Neuronal stem cell (in vitro differentiated cells): ENCODE measurements at regions not wholly inside any gene's neighbourhood (a gene's known extent, or its start where the extent isn't known, plus 50 kb on each side); places are given as distances from the start of the nearest gene placed in this dataset.

ENCODE experiments used
- DNase-seq: peaks from one replicate; pipeline ENCODE4 v3.0.0-alpha.2; 2013; ENCODE audit warnings: low spot score
- H2AFZ ChIP-seq: one replicate; pipeline ENCODE4 v1.6.1; 2013; ENCODE audit warnings: mild to moderate bottlenecking, low read length, inconsistent platforms
- H2AK5ac ChIP-seq: 2 replicates; pipeline ENCODE4 v1.6.1; 2013; ENCODE audit warnings: low read depth, mild to moderate bottlenecking, inconsistent platforms, low read length, moderate library complexity, mixed read lengths
- H2BK120ac ChIP-seq: 2 replicates; pipeline ENCODE4 v1.6.1; 2013; ENCODE audit warnings: low read depth, mild to moderate bottlenecking, inconsistent platforms, low read length, moderate library complexity, mixed read lengths
- H2BK12ac ChIP-seq: one replicate; pipeline ENCODE4 v1.6.1; 2013; ENCODE audit warnings: low read length, inconsistent platforms
- H2BK15ac ChIP-seq: 2 replicates; pipeline ENCODE4 v1.6.1; 2013; ENCODE audit warnings: mild to moderate bottlenecking, low read length, inconsistent platforms, mixed read lengths
- H2BK5ac ChIP-seq: one replicate; pipeline ENCODE4 v1.6.1; 2013; ENCODE audit warnings: inconsistent platforms, mild to moderate bottlenecking, low read length, moderate library complexity
- H3K14ac ChIP-seq: one replicate; pipeline ENCODE4 v1.6.1; 2013; ENCODE audit warnings: low read length, inconsistent platforms
- H3K18ac ChIP-seq: 2 replicates; pipeline ENCODE4 v1.6.1; 2013; ENCODE audit warnings: low read length, inconsistent platforms
- H3K23ac ChIP-seq: 2 replicates; pipeline ENCODE4 v1.6.1; 2013; ENCODE audit warnings: low read depth, mild to moderate bottlenecking, mixed read lengths, low read length, inconsistent platforms; ENCODE audit not compliant: poor library complexity
- H3K27ac ChIP-seq: replicated peaks from 3 replicates; pipeline ENCODE4 v1.5.1; 2013; ENCODE audit warnings: low read length, inconsistent platforms
- H3K27me3 ChIP-seq, 3 experiments: 2 replicates each; pipeline ENCODE4 v1.6.1; 2013; ENCODE audit warnings: low read length in 3 of 3, mild to moderate bottlenecking in 2 of 3, inconsistent platforms in 1 of 3, low read depth in 1 of 3, mixed read lengths in 1 of 3, moderate library complexity in 1 of 3; ENCODE audit not compliant: control insufficient read depth in 3 of 3, insufficient read depth in 3 of 3
- H3K36me3 ChIP-seq, 2 donors: replicated peaks in 1 of 2; 2 replicates each; pipeline ENCODE4 v1.6.1; 2013; ENCODE audit warnings: low read length in 2 of 2; ENCODE audit not compliant: control insufficient read depth in 2 of 2, insufficient read depth in 2 of 2
- H3K4ac ChIP-seq: 2 replicates; pipeline ENCODE4 v1.6.1; 2013; ENCODE audit warnings: inconsistent platforms, mild to moderate bottlenecking, low read length, moderate library complexity
- H3K4me1 ChIP-seq, 2 donors: 1 replicate in 1 of 2; 2 replicates in 1 of 2; pipeline ENCODE4 v1.6.1; 2013; ENCODE audit warnings: low read length in 2 of 2, low read depth in 1 of 2; ENCODE audit not compliant: control insufficient read depth in 2 of 2, insufficient read depth in 1 of 2
- H3K4me2 ChIP-seq: one replicate; pipeline ENCODE4 v1.6.1; 2013; ENCODE audit warnings: mild to moderate bottlenecking, low read length, inconsistent platforms; ENCODE audit not compliant: insufficient read depth, poor library complexity, severe bottlenecking
- H3K4me3 ChIP-seq, 2 donors: 2 replicates each; pipeline ENCODE4 v1.5.1; 2013; ENCODE audit warnings: low read length in 2 of 2, mild to moderate bottlenecking in 2 of 2, inconsistent platforms in 1 of 2, moderate library complexity in 1 of 2
- H3K79me1 ChIP-seq: one replicate; pipeline ENCODE4 v1.6.1; 2013; ENCODE audit warnings: low read depth, mild to moderate bottlenecking, inconsistent platforms, low read length, moderate library complexity
- H3K9ac ChIP-seq: one replicate; pipeline ENCODE4 v1.6.1; 2013; ENCODE audit warnings: mild to moderate bottlenecking, low read depth, low read length, inconsistent platforms; ENCODE audit not compliant: poor library complexity
- H3K9me3 ChIP-seq, 2 donors: replicated peaks in 1 of 2; 2 replicates each; pipeline versions ENCODE3 to v1.6.1; 2013; ENCODE audit warnings: low read length in 2 of 2, mild to moderate bottlenecking in 2 of 2, inconsistent platforms in 1 of 2, low read depth in 1 of 2, mixed read lengths in 1 of 2, moderate library complexity in 1 of 2; ENCODE audit not compliant: control insufficient read depth in 2 of 2, insufficient read depth in 1 of 2
- H4K8ac ChIP-seq: one replicate; pipeline ENCODE4 v1.6.1; 2013; ENCODE audit warnings: low read depth, mild to moderate bottlenecking, inconsistent platforms, low read length, moderate library complexity
- H4K91ac ChIP-seq: one replicate; pipeline ENCODE4 v1.6.1; 2013; ENCODE audit warnings: low read length, low read depth, mild to moderate bottlenecking, inconsistent platforms; ENCODE audit not compliant: poor library complexity
- WGBS, 2 donors: extraction: QIAGEN DNeasy Blood & Tissue Kit; methylation state at CpG; one replicate each; pipeline ENCODE4 v1.1.7; 2013; ENCODE audit warnings: missing lambda C conversion rate in 2 of 2, mixed read lengths in 1 of 2; ENCODE audit not compliant: insufficient read length in 2 of 2, insufficient replicate concordance in 1 of 2; ENCODE audit errors: extremely low coverage in 2 of 2; 5-methylcytosine and 5-hydroxymethylcytosine counted together

DNA sequence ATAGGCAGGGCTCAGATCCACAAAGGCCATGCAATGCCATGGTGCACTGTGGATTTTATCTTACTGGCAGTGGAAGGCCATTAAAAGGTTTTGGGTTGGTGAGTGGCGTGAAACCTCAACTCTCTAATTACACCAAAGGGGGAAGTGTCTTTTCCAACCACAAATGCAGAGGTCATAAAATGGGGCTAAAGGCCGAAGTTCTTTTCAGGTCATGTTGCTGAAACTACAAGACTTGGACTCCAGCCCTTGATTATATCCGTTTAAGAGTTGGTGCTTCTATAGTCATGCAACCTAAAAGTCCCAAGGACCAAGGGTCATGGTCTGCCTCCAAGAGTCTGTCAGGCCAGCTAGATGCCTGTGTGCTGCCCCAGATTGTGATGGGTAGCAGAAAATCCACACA lies 434.3 kb downstream of the RAB38 start:
- no CpG with 5 or more reads among the region's 3 CpGs for WGBS, 2 donors
- H2BK12ac ChIP-seq, result no peak overlapping the region

DNA sequence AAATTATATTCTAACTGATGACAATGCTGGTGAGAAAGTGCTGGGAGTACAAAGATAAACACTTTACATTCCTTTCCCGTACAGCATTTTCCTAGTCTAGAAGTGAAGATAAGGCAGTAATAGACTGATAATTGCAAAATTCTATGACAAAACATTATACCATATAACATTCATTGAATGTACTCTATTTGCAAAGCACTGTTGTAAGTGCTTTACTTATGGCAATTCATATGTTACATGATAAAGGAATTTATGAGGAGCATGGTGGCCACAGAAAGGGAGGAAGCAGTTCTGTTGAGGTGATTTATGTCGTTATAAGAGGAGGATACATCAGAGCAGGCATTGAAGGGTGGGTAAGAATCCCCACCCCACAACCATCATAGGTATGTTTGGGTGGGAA lies 434.8 kb downstream of the RAB38 start:
- H3K27ac ChIP-seq, result no peak overlapping the region
- H3K4me1 ChIP-seq, result no peaks in the 10 kb centered on the region
- H3K14ac ChIP-seq, result no peak overlapping the region
- no CpG with 5 or more reads among the region's 2 CpGs for WGBS, 2 donors
- no peak overlapping the region for H4K8ac ChIP-seq
- H3K4me3 ChIP-seq, result no peak overlapping the region
- no peak overlapping the region for H3K23ac ChIP-seq
- no peak overlapping the region for H2BK15ac ChIP-seq
- H2AK5ac ChIP-seq, result no peak overlapping the region
- H2BK5ac ChIP-seq, result no peak overlapping the region
- H3K4ac ChIP-seq, result no peak overlapping the region
- no peak overlapping the region for H3K18ac ChIP-seq
- H3K79me1 ChIP-seq, result no peaks in the 10 kb centered on the region
- H3K4me2 ChIP-seq, result no peak overlapping the region
- no peak overlapping the region for H4K91ac ChIP-seq
- H3K9ac ChIP-seq, result no peak overlapping the region
- no peaks in the 10 kb centered on the region for H3K36me3 ChIP-seq
- DNase-seq, result no peak
- H2BK12ac ChIP-seq, result no peak overlapping the region
- H3K27me3 ChIP-seq, result no peaks in the 10 kb centered on the region
- H3K9me3 ChIP-seq, result no peaks in the 10 kb centered on the region
- H2BK120ac ChIP-seq, result no peak overlapping the region
- no peak overlapping the region for H2AFZ ChIP-seq

More for the DNA sequence above, 434.3 kb downstream of the RAB38 start:
- H2BK5ac ChIP-seq, result no peak overlapping the region
- H3K4ac ChIP-seq, result no peak overlapping the region
- no peak overlapping the region for H2BK120ac ChIP-seq
- no peaks in the 10 kb centered on the region for H3K79me1 ChIP-seq
- no peak overlapping the region for H2AK5ac ChIP-seq
- no peak overlapping the region for H3K14ac ChIP-seq
- no peaks in the 10 kb centered on the region for H3K36me3 ChIP-seq
- no peaks in the 10 kb centered on the region for H3K27me3 ChIP-seq
- H3K23ac ChIP-seq, result no peak overlapping the region
- H2AFZ ChIP-seq, result no peak overlapping the region
- H4K8ac ChIP-seq, result no peak overlapping the region
- no peak overlapping the region for H3K4me2 ChIP-seq
- H2BK15ac ChIP-seq, result no peak overlapping the region
- H3K9me3 ChIP-seq, result no peaks in the 10 kb centered on the region
- H3K4me3 ChIP-seq, result no peak overlapping the region
- H3K4me1 ChIP-seq, result no peaks in the 10 kb centered on the region
- DNase-seq, result no peak
- no peak overlapping the region for H3K27ac ChIP-seq
- H3K9ac ChIP-seq, result no peak overlapping the region
- no peak overlapping the region for H4K91ac ChIP-seq
- no peak overlapping the region for H3K18ac ChIP-seq

DNA sequence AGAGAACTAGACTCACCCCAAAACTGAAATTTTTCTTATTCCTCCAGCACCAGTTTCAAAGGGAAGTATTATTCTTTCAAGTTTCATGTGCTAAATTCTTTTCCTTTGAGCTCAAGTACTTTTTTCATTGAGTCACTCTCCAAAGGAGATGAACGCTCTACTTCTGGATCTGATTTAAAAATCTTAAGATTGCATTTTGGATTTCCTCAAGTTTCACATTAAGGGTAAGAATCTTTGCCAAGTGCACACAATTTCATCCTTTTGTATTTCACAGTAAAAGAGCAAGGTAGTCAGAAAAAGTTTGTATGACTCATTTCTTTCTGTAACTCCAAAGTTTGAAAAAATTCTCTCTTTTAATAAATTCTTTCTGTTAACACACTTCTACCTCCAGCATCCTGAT lies 435.5 kb downstream of the RAB38 start:
- Histone ChIP-seq H3K4me2 (no peak overlapping the region), H3K9me3 (no peaks in the 10 kb centered on the region), H2BK15ac (no peak overlapping the region), H3K4ac (no peak overlapping the region), H3K18ac (no peak overlapping the region), H4K8ac (no peak overlapping the region), H2AFZ (no peak overlapping the region), H3K27me3 (no peaks in the 10 kb centered on the region), H3K27ac (no peak overlapping the region), H3K23ac (no peak overlapping the region), H3K4me1 (no peaks in the 10 kb centered on the region), H2BK5ac (no peak overlapping the region), H3K4me3 (no peak overlapping the region), H3K79me1 (no peaks in the 10 kb centered on the region), H2AK5ac (no peak overlapping the region), H3K36me3 (no peaks in the 10 kb centered on the region), H3K9ac (no peak overlapping the region), H4K91ac (no peak overlapping the region), H3K14ac (no peak overlapping the region), H2BK120ac (no peak overlapping the region), H2BK12ac (no peak overlapping the region)
- DNase-seq, result no peak
- WGBS, 2 donors, result no CpG with 5 or more reads among the region's 1 CpG

DNA sequence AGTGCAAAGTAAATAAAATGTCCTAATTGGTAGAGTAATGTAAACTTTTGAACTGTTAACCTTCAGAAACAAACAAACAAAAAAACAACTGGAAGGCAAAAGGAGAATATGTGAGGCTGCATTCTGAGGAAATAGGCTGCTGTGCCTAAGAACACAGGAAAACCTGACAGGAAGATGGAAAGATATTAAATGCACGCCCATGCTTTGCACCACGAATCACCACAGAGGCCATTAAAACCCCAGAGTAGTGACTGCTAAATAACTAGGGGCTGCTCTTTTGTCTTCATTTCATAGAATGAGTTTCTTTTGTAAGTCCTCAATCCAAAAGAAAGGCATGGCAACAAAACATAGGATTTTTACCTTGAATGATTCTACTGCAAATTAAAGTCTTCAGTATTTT lies 436.0 kb downstream of the RAB38 start:
- Histone ChIP-seq H2BK15ac (no peak overlapping the region), H3K36me3 (no peaks in the 10 kb centered on the region), H3K18ac (no peak overlapping the region), H3K9ac (no peak overlapping the region), H2BK120ac (no peak overlapping the region), H3K4ac (no peak overlapping the region), H3K27ac (no peak overlapping the region), H2AFZ (no peak overlapping the region), H3K27me3 (no peaks in the 10 kb centered on the region), H2AK5ac (no peak overlapping the region), H2BK12ac (no peak overlapping the region), H3K9me3 (no peaks in the 10 kb centered on the region), H4K91ac (no peak overlapping the region), H3K4me1 (no peaks in the 10 kb centered on the region), H2BK5ac (no peak overlapping the region), H3K4me2 (no peak overlapping the region), H3K4me3 (no peak overlapping the region), H3K23ac (no peak overlapping the region), H3K79me1 (no peaks in the 10 kb centered on the region), H3K14ac (no peak overlapping the region), H4K8ac (no peak overlapping the region)
- no peak for DNase-seq
- no CpG with 5 or more reads among the region's 2 CpGs for WGBS, 2 donors
